ENCODE measurements at regions not wholly inside any gene's neighbourhood (a gene's known extent, or its start where the extent isn't known, plus 50 kb on each side); places are given as distances from the start of the nearest gene placed in this dataset.

GRCh38 chr17:68182940-68183551 lies 64.8 kb upstream of the AMZ2 start:
- peak in 1 of 2 donors; percentile 53 for DNase-seq (ENCODE audit: low read depth in 2 of 2, low spot score in 1 of 2)

GRCh38 chr17:68184141-68184571 lies 63.7 kb upstream of the AMZ2 start:
- DNase-seq (ENCODE audit: low read depth in 2 of 2, low spot score in 1 of 2), result no peak

GRCh38 chr17:68184816-68185436 lies 62.9 kb upstream of the AMZ2 start:
- DNase-seq (ENCODE audit: low read depth in 2 of 2, low spot score in 1 of 2), result no peak

- no peak for DNase-seq (ENCODE audit: low read depth in 2 of 2, low spot score in 1 of 2)
Measured at GRCh38 chr17:68185820-68186219, 62.0 kb upstream of the AMZ2 start.

GRCh38 chr17:68190495-68190894 lies 57.3 kb upstream of the AMZ2 start:
- no peak for DNase-seq (ENCODE audit: low read depth in 2 of 2, low spot score in 1 of 2)

GRCh38 chr17:68195667-68196393 lies 52.0 kb upstream of the AMZ2 start:
- DNase-seq (ENCODE audit: low read depth in 2 of 2, low spot score in 1 of 2), result no peak

- DNase-seq (ENCODE audit: low read depth in 2 of 2, low spot score in 1 of 2), result no peak
Measured at GRCh38 chr17:68196394-68197090, 51.3 kb upstream of the AMZ2 start.

GRCh38 chr17:68197091-68197996 lies 50.5 kb upstream of the AMZ2 start:
- no peak for DNase-seq (ENCODE audit: low read depth in 2 of 2, low spot score in 1 of 2)

GRCh38 chr17:68197997-68198930 lies 49.6 kb upstream of the AMZ2 start:
- no peak for DNase-seq (ENCODE audit: low read depth in 2 of 2, low spot score in 1 of 2)

Measured in stimulated activated CD8-positive, alpha-beta memory T cell treated with anti-CD3 and anti-CD28 coated beads, Interleukin-4, amount 100 ng/mL, for 4 hours (primary cell).